Endodermal cell (in vitro differentiated cells): ENCODE measurements at regions not wholly inside any gene's neighbourhood (a gene's known extent, or its start where the extent isn't known, plus 50 kb on each side); places are given as distances from the start of the nearest gene placed in this dataset.

Experiments used
- DNase-seq: peaks from one replicate; pipeline ENCODE4 v3.0.0-alpha.2; 2017
- H3K27ac ChIP-seq: 2 replicates; pipeline ENCODE4 v1.5.1; 2013; ENCODE audit warnings: mild to moderate bottlenecking, low read depth, low read length, moderate library complexity
- H3K27me3 ChIP-seq: 2 replicates; pipeline ENCODE4 v1.6.1; 2013; ENCODE audit warnings: mild to moderate bottlenecking, low read length, moderate library complexity; ENCODE audit not compliant: insufficient read depth, control insufficient read depth, poor library complexity, severe bottlenecking
- H3K36me3 ChIP-seq: 2 replicates; pipeline ENCODE4 v1.7.0; 2013; ENCODE audit warnings: mild to moderate bottlenecking, low read length, moderate library complexity; ENCODE audit not compliant: control insufficient read depth, insufficient read depth
- H3K4me1 ChIP-seq: one replicate; pipeline ENCODE4 v1.7.0; 2013; ENCODE audit warnings: low read length; ENCODE audit not compliant: control insufficient read depth, insufficient read depth
- H3K4me3 ChIP-seq: 2 replicates; pipeline ENCODE4 v1.5.1; 2013; ENCODE audit warnings: mild to moderate bottlenecking, low read length, moderate library complexity
- H3K9ac ChIP-seq: 2 replicates; pipeline ENCODE4 v1.6.1; 2013; ENCODE audit warnings: mild to moderate bottlenecking, low read length, moderate library complexity; ENCODE audit not compliant: poor library complexity, severe bottlenecking; ENCODE audit errors: extremely low read depth
- H3K9me3 ChIP-seq: 2 replicates; pipeline ENCODE4 v1.6.1; 2013; ENCODE audit warnings: mild to moderate bottlenecking, low read length, moderate library complexity; ENCODE audit not compliant: control insufficient read depth
- H3K27ac Mint-ChIP-seq: 2 replicates; pipeline ENCODE4 v1.8.0; 2020; ENCODE audit warnings: mixed read lengths
- H3K27me3 Mint-ChIP-seq: 2 replicates; pipeline ENCODE4 v1.8.0; 2021; ENCODE audit warnings: mild to moderate bottlenecking, mixed read lengths; ENCODE audit not compliant: insufficient read depth
- H3K36me3 Mint-ChIP-seq: 2 replicates; pipeline ENCODE4 v1.8.0; 2020; ENCODE audit warnings: low read depth, mixed read lengths
- H3K4me1 Mint-ChIP-seq: 2 replicates; pipeline ENCODE4 v1.8.0; 2020; ENCODE audit warnings: mixed read lengths
- H3K4me3 Mint-ChIP-seq: 2 replicates; pipeline ENCODE4 v1.8.0; 2020; ENCODE audit warnings: mild to moderate bottlenecking, moderate library complexity, mixed read lengths
- H3K9me3 Mint-ChIP-seq: 2 replicates; pipeline ENCODE4 v1.8.0; 2020; ENCODE audit warnings: mild to moderate bottlenecking, mixed read lengths
- CTCF ChIP-seq: fragments of 200-600 bp; sonication (generic); conservative IDR thresholded peaks from 2 replicates; pipeline ENCODE4 v1.5.0; 2021; ENCODE audit warnings: antibody characterized with exemption, mild to moderate bottlenecking
- WGBS, 2 experiments: methylation state at CpG; one replicate each; pipeline versions ENCODE4 v1.1.5 to v1.1.7; 2013; ENCODE audit warnings: missing lambda C conversion rate in 2 of 2, mixed read lengths in 1 of 2; ENCODE audit not compliant: insufficient coverage in 1 of 2, insufficient read length in 1 of 2; 5-methylcytosine and 5-hydroxymethylcytosine counted together

- no peaks in the 10 kb centered on the region for H3K27me3 Mint-ChIP-seq
- Histone ChIP-seq H3K4me3 (no peak overlapping the region), H3K9me3 (no peaks in the 10 kb centered on the region), H3K36me3 (no peaks in the 10 kb centered on the region), H3K27me3 (no peaks in the 10 kb centered on the region), H3K27ac (no peak overlapping the region), H3K4me1 (no peaks in the 10 kb centered on the region), H3K9ac (no peak overlapping the region)
- H3K27ac Mint-ChIP-seq: no peak overlapping the region
- DNase-seq: no peak
- no peaks in the 10 kb centered on the region for H3K9me3 Mint-ChIP-seq
- WGBS, 2 experiments: 83 to 88% methylated on average over 1 to 2 of the region's 2 CpGs
- H3K4me1 Mint-ChIP-seq: no peaks in the 10 kb centered on the region
- no peak for TF ChIP-seq CTCF
- H3K4me3 Mint-ChIP-seq: no peak overlapping the region
- no peaks in the 10 kb centered on the region for H3K36me3 Mint-ChIP-seq
Measured at GRCh38 chr2:144067506-144067905, 452.4 kb downstream of the ZEB2 start.

GRCh38 chr2:144063602-144064001 lies 456.3 kb downstream of the ZEB2 start:
- no peaks in the 10 kb centered on the region for H3K9me3 ChIP-seq
- H3K4me3 Mint-ChIP-seq: no peak overlapping the region
- TF ChIP-seq CTCF: no peak
- no peak for DNase-seq
- H3K4me3 ChIP-seq: no peak overlapping the region
- H3K4me1 Mint-ChIP-seq: no peaks in the 10 kb centered on the region
- H3K27me3 ChIP-seq: no peaks in the 10 kb centered on the region
- 100% methylated on average over 1 of the region's 1 CpG; no CpG with 5 or more reads in 1 of the 2 experiments for WGBS, 2 experiments
- no peaks in the 10 kb centered on the region for H3K36me3 Mint-ChIP-seq
- no peaks in the 10 kb centered on the region for H3K4me1 ChIP-seq
- no peak overlapping the region for H3K27ac Mint-ChIP-seq
- H3K36me3 ChIP-seq: no peaks in the 10 kb centered on the region
- H3K9ac ChIP-seq: no peak overlapping the region
- no peaks in the 10 kb centered on the region for H3K27me3 Mint-ChIP-seq
- no peaks in the 10 kb centered on the region for H3K9me3 Mint-ChIP-seq
- no peak overlapping the region for H3K27ac ChIP-seq

- no peak overlapping the region for H3K4me3 Mint-ChIP-seq
- no peak overlapping the region for H3K27ac Mint-ChIP-seq
- no peak overlapping the region for H3K27ac ChIP-seq
- no peak overlapping the region for H3K9ac ChIP-seq
- H3K27me3 ChIP-seq: no peaks in the 10 kb centered on the region
- no peaks in the 10 kb centered on the region for H3K36me3 Mint-ChIP-seq
- no peak overlapping the region for H3K4me3 ChIP-seq
- H3K36me3 ChIP-seq: no peaks in the 10 kb centered on the region
- H3K9me3 Mint-ChIP-seq: no peaks in the 10 kb centered on the region
- H3K9me3 ChIP-seq: no peaks in the 10 kb centered on the region
- no peak for DNase-seq
- TF ChIP-seq CTCF: no peak
- H3K27me3 Mint-ChIP-seq: no peaks in the 10 kb centered on the region
- no peaks in the 10 kb centered on the region for H3K4me1 Mint-ChIP-seq
- WGBS, 2 experiments: 97 to 100% methylated on average over 1 of the region's 1 CpG
- no peaks in the 10 kb centered on the region for H3K4me1 ChIP-seq
Measured at GRCh38 chr2:144054911-144055310, 465.0 kb downstream of the ZEB2 start.
